Stimulated activated effector memory CD8-positive, alpha-beta T cell treated with anti-CD3 and anti-CD28 coated beads, Interleukin-12 subunit alpha, Interleukin-12 subunit beta, amount 100 ng/mL, for 72 hours (primary cell): ENCODE measurements at regions not wholly inside any gene's neighbourhood (a gene's known extent, or its start where the extent isn't known, plus 50 kb on each side); places are given as distances from the start of the nearest gene placed in this dataset.
A peak's percentile ranks its signal among the peaks of the same experiment; 100 is the strongest.

Source experiments
- ATAC-seq: fragments of 150-1000 bp; cut with Tn5 transposase; 2 replicates; pipeline ENCODE4 v1.10.0; 2021
- DNase-seq, 2 donors: peaks; one replicate each; pipeline ENCODE4 v3.0.0; 2021 to 2022; ENCODE audit warnings: low spot score in 2 of 2
- H3K27ac Mint-ChIP-seq: one replicate; pipeline ENCODE4 v1.8.0; 2022; ENCODE audit warnings: mild to moderate bottlenecking, mixed read lengths
- H3K36me3 Mint-ChIP-seq: one replicate; pipeline ENCODE4 v1.8.0; 2022; ENCODE audit warnings: mild to moderate bottlenecking, mixed read lengths
- H3K4me1 Mint-ChIP-seq: one replicate; pipeline ENCODE4 v1.8.0; 2022; ENCODE audit warnings: mixed read lengths
- H3K4me3 Mint-ChIP-seq: one replicate; pipeline ENCODE4 v1.8.0; 2022; ENCODE audit warnings: mild to moderate bottlenecking, mixed read lengths
- H3K9me3 Mint-ChIP-seq: one replicate; pipeline ENCODE4 v1.8.0; 2022; ENCODE audit warnings: mixed read lengths

- Mint-ChIP-seq H3K4me1 (peaks cover 22% of the 10 kb centered on the region), H3K9me3 (no peaks in the 10 kb centered on the region), H3K36me3 (peaks cover 6% of the 10 kb centered on the region), H3K27ac (no peak overlapping the region), H3K4me3 (no peak overlapping the region)
- no peak for DNase-seq
- ATAC-seq = no peak
Measured at GRCh38 chr10:62634576-62634975, 169.9 kb upstream of the ADO start.

GRCh38 chr10:62635127-62635526 is 169.4 kb upstream of the ADO start:
- ATAC-seq (no peak), DNase-seq (peak in 1 of 2 donors; percentile 22)
- Mint-ChIP-seq H3K36me3 (peaks cover 6% of the 10 kb centered on the region), H3K27ac (no peak overlapping the region), H3K9me3 (no peaks in the 10 kb centered on the region), H3K4me1 (peaks cover 22% of the 10 kb centered on the region), H3K4me3 (no peak overlapping the region)

DNA sequence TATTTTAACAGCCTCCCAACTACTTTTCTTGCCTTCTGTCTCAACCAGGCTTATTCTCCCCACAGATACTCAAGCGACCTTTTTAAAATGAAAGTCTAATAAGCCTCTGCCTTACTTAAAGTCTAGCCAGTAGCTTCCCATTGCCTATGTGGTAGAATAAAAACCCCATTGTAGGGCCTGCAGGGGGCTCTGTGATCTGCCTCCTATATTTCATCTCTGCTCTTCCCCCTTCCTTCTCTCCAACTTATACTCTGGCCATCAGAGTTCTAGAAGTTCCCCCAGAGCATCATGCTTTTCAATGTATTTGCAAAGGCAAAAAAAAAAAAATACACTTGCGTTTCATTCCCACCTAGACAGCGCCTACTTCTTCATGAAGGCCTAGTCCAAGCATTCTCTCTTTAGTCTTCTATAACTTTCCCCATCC is 167.7 kb upstream of the ADO start:
- no peaks in the 10 kb centered on the region for H3K9me3 Mint-ChIP-seq
- peaks cover 6% of the 10 kb centered on the region for H3K36me3 Mint-ChIP-seq
- ATAC-seq (no peak), DNase-seq (no peak)
- H3K4me1 Mint-ChIP-seq = peaks cover 15% of the 10 kb centered on the region
- no peak overlapping the region for H3K4me3 Mint-ChIP-seq
- no peak overlapping the region for H3K27ac Mint-ChIP-seq

DNA sequence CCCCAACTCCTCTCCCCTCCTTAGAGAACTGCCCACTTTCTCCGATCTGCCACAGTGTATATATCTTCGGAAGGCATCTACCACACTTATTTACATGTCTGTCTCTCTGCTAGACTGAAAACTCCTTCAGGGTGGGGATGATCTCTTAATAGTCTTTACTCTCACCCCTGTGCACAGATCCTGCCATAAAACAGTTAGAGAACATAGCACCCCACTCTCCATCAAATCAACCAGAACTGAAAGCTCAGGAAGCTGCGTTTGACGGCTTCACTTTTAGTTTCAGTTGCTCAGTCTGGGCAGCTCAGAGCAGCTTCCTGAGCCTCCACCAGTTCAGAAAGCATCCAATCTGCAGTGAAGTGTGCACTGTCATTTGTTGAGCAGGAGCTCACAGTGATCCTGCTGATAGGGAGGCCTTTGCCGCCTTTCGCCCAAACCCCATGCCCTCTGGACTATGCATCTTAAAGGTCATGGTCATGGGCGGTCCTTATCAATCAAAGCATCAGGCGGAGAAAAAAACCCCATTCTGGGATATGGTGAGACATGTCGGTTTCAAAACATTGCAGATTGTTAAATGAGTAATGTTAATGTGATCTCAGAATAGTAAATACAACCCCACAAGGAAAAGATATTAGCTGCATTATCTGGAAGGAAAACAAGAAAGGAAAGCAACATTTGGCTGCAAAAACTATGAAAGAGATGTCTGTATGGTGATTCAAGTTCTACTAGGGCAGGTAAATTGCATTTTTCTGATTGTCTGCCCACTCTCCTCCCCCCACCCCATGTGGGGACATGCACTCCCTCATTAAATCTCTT is 167.1 kb upstream of the ADO start:
- H3K4me1 Mint-ChIP-seq = peaks cover 9% of the 10 kb centered on the region
- DNase-seq (peak; percentile 47 to 84), ATAC-seq (peak; percentile 96)
- H3K27ac Mint-ChIP-seq = no peak overlapping the region
- no peak overlapping the region for H3K4me3 Mint-ChIP-seq
- H3K9me3 Mint-ChIP-seq = no peaks in the 10 kb centered on the region
- peaks cover 2% of the 10 kb centered on the region for H3K36me3 Mint-ChIP-seq

DNA sequence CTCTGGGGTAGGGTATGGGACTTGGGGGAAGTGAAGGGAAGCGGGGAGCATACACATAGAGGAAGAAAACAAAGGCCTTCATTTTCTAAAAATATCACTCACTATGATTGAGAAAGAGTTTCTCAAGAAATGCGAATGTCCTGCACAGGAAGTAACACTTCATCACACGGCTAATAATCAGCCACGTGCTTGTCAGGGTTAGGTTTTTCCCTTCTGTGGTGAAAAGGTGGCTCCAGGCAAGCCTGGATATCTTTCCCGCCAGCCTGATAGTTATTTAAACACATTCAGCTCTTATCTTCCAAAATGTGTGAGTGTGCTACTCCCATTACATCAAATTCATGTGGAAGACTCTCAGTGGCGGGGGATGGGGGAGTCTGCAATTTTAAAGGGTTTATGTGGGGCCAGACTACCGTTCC is 166.4 kb upstream of the ADO start:
- peak in 1 of 2 donors; percentile 57 for DNase-seq
- H3K36me3 Mint-ChIP-seq = no peaks in the 10 kb centered on the region
- peak; percentile 0 for ATAC-seq

GRCh38 chr10:62639144-62639543 is 165.4 kb upstream of the ADO start:
- Mint-ChIP-seq H3K27ac (peak overlapping the region; percentile 35), H3K4me3 (no peak overlapping the region), H3K36me3 (no peaks in the 10 kb centered on the region), H3K9me3 (no peaks in the 10 kb centered on the region), H3K4me1 (peaks cover 16% of the 10 kb centered on the region)
- no peak for ATAC-seq
- peak in 1 of 2 donors; percentile 17 for DNase-seq

More for the DNA sequence above, 166.4 kb upstream of the ADO start:
- H3K4me1 Mint-ChIP-seq = peaks cover 10% of the 10 kb centered on the region
- no peak overlapping the region for H3K4me3 Mint-ChIP-seq
- no peak overlapping the region for H3K27ac Mint-ChIP-seq
- H3K9me3 Mint-ChIP-seq = no peaks in the 10 kb centered on the region

DNA sequence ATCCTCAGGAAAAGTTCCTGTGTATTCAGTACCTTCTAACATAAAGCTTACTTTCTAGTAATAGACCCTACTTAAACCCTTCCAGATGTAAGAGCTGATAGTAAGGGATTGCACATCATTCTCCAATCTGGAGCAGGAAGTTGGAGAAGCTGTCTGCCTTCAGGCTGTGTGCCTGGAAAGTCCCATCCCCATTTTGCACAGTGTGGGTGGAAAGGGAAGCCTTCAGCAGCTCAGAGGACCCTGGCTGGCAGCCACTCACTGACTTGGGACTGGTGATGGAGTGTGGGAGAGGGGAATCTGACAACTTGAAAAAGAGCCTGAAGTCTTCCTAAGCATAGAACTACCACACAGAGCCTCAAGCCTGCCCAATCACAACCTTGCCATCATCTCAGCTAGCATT is 164.1 kb upstream of the ADO start:
- Mint-ChIP-seq H3K4me1 (peaks cover 16% of the 10 kb centered on the region), H3K27ac (peak overlapping the region; percentile 35), H3K4me3 (no peak overlapping the region), H3K36me3 (no peaks in the 10 kb centered on the region), H3K9me3 (no peaks in the 10 kb centered on the region)
- no peak for DNase-seq
- no peak for ATAC-seq

- H3K4me3 Mint-ChIP-seq = peak overlapping the region; percentile 1
- ATAC-seq = peak; percentile 72
- peak overlapping the region; percentile 23 for H3K27ac Mint-ChIP-seq
Measured at GRCh38 chr10:62643606-62644587, 160.6 kb upstream of the ADO start.

GRCh38 chr10:62647375-62648092 is 157.0 kb upstream of the ADO start:
- Mint-ChIP-seq H3K4me3 (peak overlapping the region; percentile 11), H3K27ac (no peak overlapping the region)
- peak; percentile 61 for ATAC-seq

More at GRCh38 chr10:62643606-62644587, 160.6 kb upstream of the ADO start:
- Mint-ChIP-seq H3K9me3 (no peaks in the 10 kb centered on the region), H3K36me3 (no peaks in the 10 kb centered on the region), H3K4me1 (peaks cover 35% of the 10 kb centered on the region)
- DNase-seq = no peak

DNA sequence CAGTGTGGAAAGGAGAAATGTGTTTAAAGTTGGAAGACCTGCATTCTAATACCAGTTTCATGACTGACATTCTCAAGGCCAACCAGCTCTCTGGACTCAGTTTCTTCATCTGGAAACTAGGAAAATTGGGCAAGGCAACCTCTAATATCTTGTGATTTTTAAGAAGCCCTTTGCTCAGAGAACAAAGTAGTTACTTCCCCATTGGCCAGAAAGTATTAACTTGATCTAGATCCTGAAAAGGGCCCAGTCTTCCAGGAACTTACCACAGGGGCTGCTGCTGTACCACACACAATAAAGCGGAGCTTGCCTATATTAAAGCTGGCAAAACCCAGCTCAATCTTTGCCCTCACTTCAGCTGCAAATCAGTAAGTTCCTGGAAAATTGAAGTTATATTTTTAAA is 155.6 kb upstream of the ADO start:
- ATAC-seq = no peak
- peak overlapping the region; percentile 27 for H3K27ac Mint-ChIP-seq
- H3K4me1 Mint-ChIP-seq = peaks cover 41% of the 10 kb centered on the region
- no peaks in the 10 kb centered on the region for H3K36me3 Mint-ChIP-seq
- H3K9me3 Mint-ChIP-seq = no peaks in the 10 kb centered on the region
- DNase-seq = peak in 1 of 2 donors; percentile 10
- H3K4me3 Mint-ChIP-seq = no peak overlapping the region

More at GRCh38 chr10:62647375-62648092, 157.0 kb upstream of the ADO start:
- no peaks in the 10 kb centered on the region for H3K9me3 Mint-ChIP-seq
- DNase-seq = no peak
- peaks cover 45% of the 10 kb centered on the region for H3K4me1 Mint-ChIP-seq
- no peaks in the 10 kb centered on the region for H3K36me3 Mint-ChIP-seq

- ATAC-seq = no peak
- peaks cover 44% of the 10 kb centered on the region for H3K4me1 Mint-ChIP-seq
- no peaks in the 10 kb centered on the region for H3K36me3 Mint-ChIP-seq
- peak in 1 of 2 donors; percentile 17 for DNase-seq
- H3K27ac Mint-ChIP-seq = no peak overlapping the region
- no peak overlapping the region for H3K4me3 Mint-ChIP-seq
- H3K9me3 Mint-ChIP-seq = no peaks in the 10 kb centered on the region
Measured at GRCh38 chr10:62650411-62650810, 154.1 kb upstream of the ADO start.

GRCh38 chr10:62651341-62651740 is 153.2 kb upstream of the ADO start:
- no peaks in the 10 kb centered on the region for H3K36me3 Mint-ChIP-seq
- no peak overlapping the region for H3K4me3 Mint-ChIP-seq
- no peak for ATAC-seq
- no peaks in the 10 kb centered on the region for H3K9me3 Mint-ChIP-seq
- no peak overlapping the region for H3K27ac Mint-ChIP-seq
- peaks cover 50% of the 10 kb centered on the region for H3K4me1 Mint-ChIP-seq
- DNase-seq = no peak

- Mint-ChIP-seq H3K9me3 (no peaks in the 10 kb centered on the region), H3K4me3 (no peak overlapping the region), H3K27ac (peak overlapping the region; percentile 17), H3K4me1 (peaks cover 48% of the 10 kb centered on the region), H3K36me3 (no peaks in the 10 kb centered on the region)
- ATAC-seq (peak; percentile 74), DNase-seq (peak in 1 of 2 donors; percentile 49)
Measured at GRCh38 chr10:62652114-62652513, 152.4 kb upstream of the ADO start.

DNA sequence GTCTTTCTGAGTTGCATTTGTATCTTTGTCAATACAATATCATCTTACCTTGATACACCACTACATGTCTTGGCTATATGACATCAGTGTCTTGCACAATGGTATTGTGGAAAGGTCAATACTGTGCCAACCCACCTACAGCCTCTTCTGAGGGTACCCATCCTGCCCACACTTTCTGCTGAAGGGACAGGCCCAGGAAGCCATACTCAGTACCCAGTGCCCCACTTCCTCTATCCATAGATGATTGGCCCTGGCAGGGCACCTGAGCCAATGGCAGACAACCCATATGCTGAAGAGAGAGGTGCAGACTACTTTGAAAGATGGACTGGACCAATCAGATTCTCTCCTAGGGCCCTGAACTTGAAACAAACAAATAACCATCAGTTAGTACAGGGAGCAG is 152.0 kb upstream of the ADO start:
- peak in 1 of 2 donors; percentile 55 for DNase-seq
- Mint-ChIP-seq H3K4me3 (no peak overlapping the region), H3K9me3 (no peaks in the 10 kb centered on the region), H3K4me1 (peaks cover 44% of the 10 kb centered on the region), H3K36me3 (no peaks in the 10 kb centered on the region), H3K27ac (peak overlapping the region; percentile 17)
- ATAC-seq = peak; percentile 63

DNA sequence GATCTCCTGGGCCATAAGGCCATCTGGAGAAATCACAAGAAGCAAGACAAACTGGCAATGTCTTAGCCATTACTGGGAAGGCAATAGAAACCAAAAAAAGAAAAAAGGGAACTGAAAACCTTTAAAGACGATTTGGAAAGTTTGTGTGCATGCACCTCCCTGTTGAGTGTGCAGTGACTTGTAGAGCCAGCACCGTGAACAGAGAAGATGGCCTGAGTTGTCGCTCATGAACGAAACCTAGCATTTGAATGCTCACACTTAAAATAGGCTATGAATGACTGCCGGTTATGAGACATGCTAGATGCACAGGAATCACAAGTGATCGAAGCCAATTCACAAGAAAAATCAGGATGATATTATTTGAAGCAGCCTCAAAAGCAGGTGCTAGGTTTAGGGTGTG is 151.3 kb upstream of the ADO start:
- ATAC-seq (no peak), DNase-seq (peak in 1 of 2 donors; percentile 38)
- peak overlapping the region; percentile 17 for H3K27ac Mint-ChIP-seq
- no peaks in the 10 kb centered on the region for H3K36me3 Mint-ChIP-seq
- H3K4me1 Mint-ChIP-seq = peaks cover 38% of the 10 kb centered on the region
- H3K4me3 Mint-ChIP-seq = no peak overlapping the region
- H3K9me3 Mint-ChIP-seq = no peaks in the 10 kb centered on the region
